ENCODE measurements at regions not wholly inside any gene's neighbourhood (a gene's known extent, or its start where the extent isn't known, plus 50 kb on each side); places are given as distances from the start of the nearest gene placed in this dataset.

GRCh38 chrX:116226665-116227484, 56.3 kb downstream of the AGTR2 start:
- DNase-seq (ENCODE audit: low spot score) = no peak

GRCh38 chrX:116230130-116230898, 59.8 kb downstream of the AGTR2 start:
- no peak for DNase-seq (ENCODE audit: low spot score)

- DNase-seq (ENCODE audit: low spot score) = no peak
Observed at GRCh38 chrX:116232833-116233232, 62.3 kb downstream of the AGTR2 start.

GRCh38 chrX:116236666-116237065, 66.1 kb downstream of the AGTR2 start:
- no peak for DNase-seq (ENCODE audit: low spot score)

- no peak for DNase-seq (ENCODE audit: low spot score)
Observed at GRCh38 chrX:116238093-116238492, 67.5 kb downstream of the AGTR2 start.

- no peak for DNase-seq (ENCODE audit: low spot score)
Observed at GRCh38 chrX:116238567-116239255, 68.2 kb downstream of the AGTR2 start.

- DNase-seq (ENCODE audit: low spot score) = no peak
Observed at GRCh38 chrX:116239944-116240840, 69.6 kb downstream of the AGTR2 start.

- no peak for DNase-seq (ENCODE audit: low spot score)
Observed at GRCh38 chrX:116241001-116241400, 70.5 kb downstream of the AGTR2 start.

- no peak for DNase-seq (ENCODE audit: low spot score)
Observed at GRCh38 chrX:116243039-116243438, 72.5 kb downstream of the AGTR2 start.

GRCh38 chrX:116246261-116246660, 75.7 kb downstream of the AGTR2 start:
- DNase-seq (ENCODE audit: low spot score) = no peak

- no peak for DNase-seq (ENCODE audit: low spot score)
Observed at GRCh38 chrX:116267511-116268040, 97.0 kb downstream of the AGTR2 start.

- DNase-seq (ENCODE audit: low spot score) = no peak
Observed at GRCh38 chrX:116272322-116272721, 101.8 kb downstream of the AGTR2 start.

GRCh38 chrX:116272861-116273260, 102.3 kb downstream of the AGTR2 start:
- DNase-seq (ENCODE audit: low spot score) = no peak

GRCh38 chrX:116276261-116276660, 105.7 kb downstream of the AGTR2 start:
- no peak for DNase-seq (ENCODE audit: low spot score)

GRCh38 chrX:116277351-116278225, 107.0 kb downstream of the AGTR2 start:
- DNase-seq (ENCODE audit: low spot score) = no peak

GRCh38 chrX:116278826-116279225, 108.3 kb downstream of the AGTR2 start:
- DNase-seq (ENCODE audit: low spot score) = no peak

GRCh38 chrX:116281106-116281505, 110.6 kb downstream of the AGTR2 start:
- DNase-seq (ENCODE audit: low spot score) = no peak

- DNase-seq (ENCODE audit: low spot score) = no peak
Observed at GRCh38 chrX:116282751-116283150, 112.2 kb downstream of the AGTR2 start.

GRCh38 chrX:116284400-116284799, 113.9 kb downstream of the AGTR2 start:
- no peak for DNase-seq (ENCODE audit: low spot score)

GRCh38 chrX:116285501-116285900, 115.0 kb downstream of the AGTR2 start:
- DNase-seq (ENCODE audit: low spot score) = no peak
